H4 (cell line): ENCODE measurements at regions not wholly inside any gene's neighbourhood (a gene's known extent, or its start where the extent isn't known, plus 50 kb on each side); places are given as distances from the start of the nearest gene placed in this dataset.
"Not testable (repeated sequence)": the region's sequence is repeated elsewhere in the genome, so short reads cannot be mapped to it uniquely, and the experiment has no call there.

Experiments
- DNase-seq: peaks from one replicate; pipeline ENCODE4 v3.0.0-alpha.2; 2015; ENCODE audit warnings: low spot score

DNA sequence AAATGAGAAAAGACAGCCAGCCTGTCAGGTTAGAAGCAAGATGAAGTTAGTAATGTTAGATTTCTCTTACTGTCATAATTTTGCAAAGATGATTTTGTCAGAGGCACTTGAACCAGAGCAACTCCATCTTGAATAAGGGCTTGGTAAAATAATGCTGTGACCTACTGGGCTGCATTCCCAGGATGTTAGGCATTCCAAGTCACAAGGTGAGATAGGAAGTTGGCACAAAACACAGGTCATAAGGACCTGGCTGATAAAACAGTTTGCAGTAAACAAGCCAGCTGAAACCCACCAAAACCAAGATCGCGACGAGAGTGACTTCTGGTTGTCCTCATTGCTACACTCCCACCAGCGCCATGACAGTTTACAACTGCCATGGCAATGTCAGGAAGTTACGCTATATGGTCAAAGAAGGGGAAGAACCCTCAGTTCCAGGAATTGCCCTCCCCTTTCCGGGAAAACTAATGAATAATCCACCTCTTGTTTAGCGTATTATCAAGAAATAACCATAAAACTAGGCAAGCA lies 1313.5 kb upstream of the TMEM132C start:
- no peak for DNase-seq

DNA sequence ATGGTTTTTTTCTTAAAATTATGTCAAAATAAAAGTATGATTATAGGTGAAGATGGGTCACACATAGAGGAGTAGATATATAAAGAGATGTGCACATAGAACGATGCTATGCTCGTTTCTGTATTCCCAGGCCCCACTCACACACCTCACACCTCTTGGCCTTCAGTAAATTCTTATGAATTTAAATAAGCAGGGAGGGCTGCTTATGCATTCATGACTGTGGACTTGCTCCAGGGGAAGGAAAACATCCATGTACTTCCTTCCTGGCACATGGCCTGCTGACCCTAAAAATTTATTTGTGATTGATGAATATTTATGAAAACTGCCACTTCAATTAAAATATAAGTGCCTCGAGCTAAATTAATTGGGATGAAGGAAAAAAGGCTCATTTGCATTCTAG lies 1306.7 kb upstream of the TMEM132C start:
- no peak for DNase-seq

DNA sequence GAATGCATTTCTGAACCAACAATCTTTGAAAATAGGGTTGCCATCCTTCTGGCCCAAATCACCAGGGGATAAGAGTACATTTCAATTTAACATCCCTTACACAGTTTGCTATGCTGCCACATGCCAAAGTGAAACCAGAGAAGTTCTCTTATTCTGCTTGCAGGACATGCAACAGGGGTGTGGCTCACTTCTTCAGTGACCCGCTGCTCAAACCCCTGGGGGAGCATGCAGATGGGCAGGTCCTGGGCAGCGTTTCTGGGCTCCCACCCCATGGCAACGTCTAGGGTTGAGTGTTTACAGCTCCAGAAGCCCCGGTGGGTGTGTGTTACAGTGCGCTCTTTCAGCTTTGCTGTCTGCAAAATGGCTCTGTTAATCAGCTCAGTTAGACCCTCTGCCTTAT lies 1306.3 kb upstream of the TMEM132C start:
- DNase-seq: no peak

DNA sequence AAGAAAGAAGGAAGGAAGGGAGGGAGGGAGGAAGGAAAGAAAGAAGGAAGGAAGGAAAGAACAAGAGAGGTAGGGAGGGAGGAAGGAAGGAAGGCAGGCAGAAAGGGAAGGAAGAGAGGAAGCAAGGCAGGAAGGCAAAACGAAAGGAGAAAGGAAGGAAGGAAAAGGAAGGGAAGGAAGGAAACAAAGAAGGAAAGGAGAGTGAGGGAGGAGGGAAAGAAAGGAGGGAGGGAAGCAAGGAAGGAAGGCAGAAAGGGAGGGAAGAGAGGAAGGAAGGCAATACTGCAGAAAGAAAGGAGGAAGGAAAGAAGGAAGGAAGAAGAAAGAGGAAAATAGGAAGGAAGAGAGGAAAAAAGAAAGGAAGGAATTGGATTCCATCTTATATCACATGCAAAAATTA lies 1303.1 kb upstream of the TMEM132C start:
- DNase-seq: no peak

DNA sequence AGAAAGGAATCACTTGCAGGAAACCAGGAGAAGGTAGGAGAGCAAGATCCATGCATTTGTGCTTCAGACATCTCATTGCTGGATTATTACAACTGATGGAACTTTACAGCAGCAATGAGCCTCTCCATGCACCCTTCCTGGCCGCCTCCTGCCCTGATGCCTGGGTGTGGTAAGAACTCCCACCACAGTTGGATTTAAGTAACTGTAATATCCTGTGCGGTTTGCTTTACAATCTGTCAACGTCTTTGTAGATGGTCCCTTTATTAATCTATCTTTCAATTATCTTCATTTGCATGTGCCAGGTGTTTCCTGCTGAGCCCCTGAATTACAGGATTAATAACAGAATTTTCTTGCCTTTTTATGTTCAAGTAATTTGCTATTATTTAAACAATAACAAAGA lies 1300.5 kb upstream of the TMEM132C start:
- no peak for DNase-seq

DNA sequence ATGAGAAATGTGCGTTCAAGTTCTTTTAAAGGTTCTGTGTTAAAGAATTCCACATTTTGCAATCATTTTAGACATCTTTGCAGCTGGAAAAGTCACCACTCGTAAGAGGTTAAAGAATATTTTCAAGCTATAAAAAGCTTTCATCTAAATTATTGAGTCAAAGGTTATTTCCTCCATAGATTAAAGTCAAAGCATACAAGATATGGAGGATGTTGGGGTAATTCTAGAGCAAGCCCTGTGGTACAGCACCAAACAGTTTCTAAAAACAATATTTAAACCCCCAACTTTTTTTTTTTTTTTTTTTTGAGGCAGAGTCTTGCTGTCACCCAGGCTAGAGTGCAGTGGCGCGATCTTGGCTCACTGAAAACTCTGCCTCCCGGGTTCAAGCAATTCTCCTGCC lies 1299.8 kb upstream of the TMEM132C start:
- no peak for DNase-seq

DNA sequence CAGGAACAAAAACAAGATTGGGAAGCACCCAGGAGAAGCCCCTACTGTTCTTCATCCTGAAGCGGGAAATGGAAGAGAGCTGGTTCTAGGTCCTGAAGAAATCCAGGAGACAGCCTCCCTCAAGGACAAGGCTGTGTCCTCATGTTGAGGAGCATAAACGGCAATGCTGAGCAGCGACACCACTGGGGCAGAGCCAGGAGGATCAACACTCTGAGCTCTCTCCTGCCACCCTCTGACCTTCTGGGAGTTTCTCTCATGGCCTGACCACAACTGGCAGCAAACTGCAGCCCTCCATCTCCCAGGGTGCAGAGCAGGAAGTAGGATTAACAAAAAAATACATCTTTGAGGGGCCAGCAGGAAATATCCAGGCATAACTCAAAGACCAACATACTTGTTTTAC lies 1292.2 kb upstream of the TMEM132C start:
- peak; percentile 28 for DNase-seq

DNA sequence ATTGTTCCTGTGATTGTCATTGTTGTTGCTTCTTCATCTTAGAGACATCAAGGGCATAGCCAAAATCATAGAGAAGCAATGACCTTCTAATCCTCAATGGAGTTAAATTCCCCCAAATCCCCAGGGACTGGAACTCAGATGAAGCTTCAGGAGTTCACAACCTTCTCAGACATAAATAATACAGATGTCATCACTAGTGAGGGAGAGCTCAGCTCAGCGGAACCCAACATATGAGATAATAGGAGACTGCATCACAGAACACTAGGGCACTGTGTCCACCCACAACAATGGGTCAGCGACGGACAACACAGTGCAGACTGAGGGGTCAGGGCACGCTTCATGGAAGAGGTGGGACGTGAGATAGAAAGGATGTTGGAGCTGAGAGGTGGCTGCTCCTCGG lies 1290.4 kb upstream of the TMEM132C start:
- DNase-seq: no peak

DNA sequence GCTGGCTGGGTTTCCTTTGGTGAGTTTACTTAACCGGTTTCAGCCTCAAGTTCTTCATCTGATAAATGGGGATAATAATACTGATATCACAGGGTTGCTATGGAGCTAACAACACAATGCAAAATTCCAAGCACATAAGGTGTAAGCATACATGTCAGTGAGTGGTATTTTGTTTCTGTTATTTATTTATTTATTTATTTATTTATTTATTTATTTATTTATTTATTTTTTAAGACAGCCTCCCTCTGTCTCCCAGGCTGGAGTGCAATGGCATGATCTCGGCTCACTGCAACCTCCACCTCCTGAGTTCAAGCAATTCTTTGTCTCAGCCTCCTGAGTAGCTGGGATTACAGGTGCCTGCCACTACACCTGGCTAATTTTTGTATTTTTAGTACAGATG lies 1287.4 kb upstream of the TMEM132C start:
- DNase-seq: not testable (repeated sequence)

DNA sequence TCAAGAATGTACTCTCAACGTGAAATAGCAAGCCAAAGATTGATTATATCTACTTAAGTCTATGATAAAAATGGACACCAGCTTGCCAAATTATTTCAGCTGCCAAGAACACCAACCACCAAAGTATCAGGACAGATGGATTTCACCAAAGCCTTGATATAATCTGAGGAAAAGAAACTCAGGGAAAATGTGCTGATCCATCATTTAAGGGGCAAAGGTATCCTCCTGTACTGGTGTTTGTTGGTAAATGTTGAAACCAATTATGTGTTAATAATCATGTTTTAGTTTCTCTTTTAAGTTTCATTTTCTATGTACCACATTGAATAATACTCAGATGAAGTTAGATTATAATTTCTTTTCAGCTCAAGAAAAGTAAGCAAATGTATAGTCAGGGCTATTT lies 1284.3 kb upstream of the TMEM132C start:
- DNase-seq: no peak

DNA sequence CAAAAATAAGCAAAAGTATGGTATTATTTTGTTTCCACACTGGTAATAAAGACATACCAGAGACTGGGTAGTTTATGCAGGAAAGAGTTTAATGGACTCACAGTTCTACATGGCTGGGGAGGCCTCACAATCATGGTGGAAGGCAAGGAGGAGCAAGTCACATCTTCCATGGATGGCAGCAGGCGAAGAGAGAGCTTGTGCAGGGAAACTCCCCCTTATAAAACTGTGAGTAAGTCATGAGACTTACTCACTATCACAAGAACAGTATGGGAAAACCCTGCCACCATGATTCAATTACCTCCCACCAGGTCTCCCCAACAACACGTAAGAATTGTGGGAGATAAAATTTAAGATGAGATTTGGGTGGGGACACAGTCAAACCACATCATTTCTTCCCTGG lies 1283.2 kb upstream of the TMEM132C start:
- not testable (repeated sequence) for DNase-seq

DNA sequence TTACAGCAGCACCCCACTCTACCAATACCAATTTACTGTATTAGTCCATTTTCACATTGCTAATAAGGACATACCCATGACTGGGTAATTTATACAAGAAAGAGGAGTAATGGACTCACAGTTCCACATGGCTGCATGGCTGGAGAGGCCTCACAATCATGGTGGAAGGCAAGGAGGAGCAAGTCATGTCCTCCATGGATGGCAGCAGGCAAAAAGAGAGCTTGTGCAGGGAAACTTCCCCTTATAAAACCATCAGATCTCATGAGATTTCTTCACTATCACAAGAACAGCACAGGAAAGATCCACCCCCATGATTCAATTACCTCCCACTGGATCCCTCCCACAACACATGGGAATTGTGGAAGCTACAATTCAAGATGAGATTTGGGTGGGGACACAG lies 1281.3 kb upstream of the TMEM132C start:
- not testable (repeated sequence) for DNase-seq

DNA sequence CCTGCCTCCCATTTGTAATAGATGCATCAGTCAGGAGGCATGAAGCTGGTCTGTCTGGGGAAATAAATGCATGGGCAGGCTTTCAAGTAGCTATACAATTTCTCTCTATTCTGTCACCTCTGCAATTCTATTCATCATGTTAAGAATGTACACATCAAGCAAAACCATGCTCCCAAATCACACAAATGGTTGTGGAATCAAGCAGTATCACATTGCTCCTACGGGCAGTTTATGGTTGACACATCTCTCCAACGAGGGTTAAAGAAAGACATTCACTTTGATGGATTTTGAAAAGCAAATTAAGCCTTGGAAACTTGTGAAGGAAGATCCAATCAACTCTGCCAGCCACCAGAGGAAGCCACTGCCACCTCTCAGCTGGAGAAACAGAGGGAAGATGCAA lies 1277.4 kb upstream of the TMEM132C start:
- no peak for DNase-seq

DNA sequence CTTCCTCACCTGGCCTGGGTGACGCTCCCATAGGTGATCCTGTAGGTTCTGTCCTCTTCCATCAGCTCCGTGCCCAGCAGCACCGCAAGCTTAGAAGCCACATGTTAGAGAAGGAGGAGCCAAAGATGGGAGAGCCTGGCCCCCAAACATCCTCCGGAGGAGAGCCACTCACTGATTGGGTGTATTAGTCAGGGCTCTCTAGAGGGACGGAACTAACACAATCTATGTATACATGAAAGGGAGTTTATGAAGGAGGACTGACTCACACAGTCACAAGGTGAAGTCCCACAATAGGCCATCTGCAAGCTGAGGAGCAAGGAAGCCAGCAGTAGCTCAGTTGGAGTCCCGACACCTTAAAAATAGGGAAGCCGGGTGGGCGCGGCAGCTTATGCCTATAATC lies 1273.1 kb upstream of the TMEM132C start:
- peak; percentile 36 for DNase-seq

DNA sequence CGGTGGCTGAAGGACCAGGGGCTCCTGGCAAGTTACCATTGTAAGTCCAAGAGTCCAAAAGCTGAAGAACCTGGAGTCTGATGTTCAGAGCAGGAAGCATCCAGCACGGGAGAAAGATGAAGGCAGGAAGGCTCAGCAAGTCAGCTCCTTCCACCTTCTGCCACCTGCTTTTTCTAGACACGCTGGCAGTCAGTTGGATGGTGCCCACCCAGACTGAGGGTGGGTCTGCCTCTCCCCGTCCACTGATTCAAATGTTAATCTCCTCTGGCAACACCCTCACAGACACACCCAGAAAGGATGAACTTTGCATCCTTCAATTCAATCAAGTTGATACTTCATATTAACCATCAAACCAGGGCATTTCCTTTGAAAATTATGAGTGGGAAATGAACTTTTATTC lies 1272.4 kb upstream of the TMEM132C start:
- no peak for DNase-seq

DNA sequence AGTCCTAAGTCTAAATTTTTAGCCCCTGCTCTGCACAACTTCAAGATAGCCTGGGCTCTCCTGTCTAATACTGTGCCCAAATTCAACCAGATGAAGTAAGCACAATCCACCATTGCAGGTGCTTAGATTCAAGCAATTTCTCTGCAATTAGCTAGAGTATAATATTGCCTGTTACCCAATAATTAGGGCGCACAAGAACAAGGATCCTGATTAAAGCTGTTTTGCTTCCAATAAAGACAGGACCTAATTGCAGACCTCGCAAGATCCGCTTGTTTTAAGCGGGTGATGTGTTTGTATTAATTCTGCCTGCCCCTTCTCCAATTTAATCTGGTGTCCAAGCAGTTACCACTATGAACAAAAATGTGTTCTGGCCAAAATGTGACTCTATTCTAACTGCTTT lies 1268.9 kb upstream of the TMEM132C start:
- no peak for DNase-seq

DNA sequence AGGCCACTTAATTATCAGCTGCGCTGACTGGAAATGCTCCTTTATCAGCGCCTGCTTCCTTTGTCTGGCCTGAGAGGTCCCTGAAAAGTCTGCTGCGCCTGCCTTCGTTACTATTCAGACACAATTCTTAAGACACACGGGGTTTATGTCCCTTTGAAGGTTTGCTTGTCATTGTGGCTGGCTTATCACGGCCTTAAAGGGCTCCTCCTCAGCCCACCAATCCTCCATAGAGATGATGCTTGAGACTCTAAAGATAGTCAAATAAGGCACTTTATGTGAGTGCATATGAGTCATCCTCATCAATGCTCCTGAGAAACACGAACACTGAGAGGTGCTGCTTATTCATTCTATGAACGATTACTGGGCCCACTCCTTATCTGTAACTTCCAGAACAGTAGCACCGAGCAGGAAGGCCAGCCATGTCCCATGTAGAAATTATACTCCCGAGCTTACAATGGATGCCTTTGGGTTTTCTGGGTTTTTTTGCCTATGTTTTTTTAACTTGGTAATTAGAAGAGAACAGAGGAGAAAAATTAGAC lies 1268.2 kb upstream of the TMEM132C start:
- DNase-seq: no peak

DNA sequence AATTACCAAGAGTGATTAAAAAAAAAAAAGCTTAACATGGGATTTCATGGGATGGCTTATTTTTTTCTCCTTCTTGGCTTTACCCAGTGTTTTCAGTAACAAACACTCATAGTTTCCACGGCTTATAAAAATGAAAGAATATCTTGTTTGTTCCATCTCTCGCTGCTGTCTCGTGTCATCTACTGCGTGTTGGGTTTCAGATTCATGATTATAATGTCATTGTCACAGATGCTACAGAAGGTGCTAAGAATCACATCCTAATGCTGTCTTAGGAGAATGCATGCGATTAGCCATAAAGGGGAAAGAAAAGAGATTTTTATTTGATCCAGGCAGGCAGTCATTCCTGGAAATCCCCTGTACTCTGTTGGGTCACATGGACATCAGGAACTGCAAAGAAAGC lies 1267.6 kb upstream of the TMEM132C start:
- no peak for DNase-seq

DNA sequence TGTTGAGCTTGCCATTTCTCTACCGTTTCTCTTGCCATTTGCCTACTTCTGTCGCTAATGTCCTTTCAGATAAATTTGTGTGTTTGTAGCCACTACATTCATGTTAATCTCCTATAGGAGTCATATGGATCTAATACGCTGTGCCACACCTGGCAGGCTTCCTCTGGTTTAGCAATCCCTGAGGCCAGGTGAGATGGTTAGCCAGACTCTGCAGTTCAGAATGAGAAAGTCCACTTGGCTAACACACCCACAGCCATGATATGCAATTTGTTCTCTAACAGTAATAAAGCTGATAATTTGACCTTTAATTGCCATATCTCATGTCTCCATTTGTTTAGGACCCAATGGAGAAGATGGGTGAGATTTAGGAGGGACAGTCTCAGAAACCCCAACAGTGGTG lies 1261.6 kb upstream of the TMEM132C start:
- DNase-seq: no peak

DNA sequence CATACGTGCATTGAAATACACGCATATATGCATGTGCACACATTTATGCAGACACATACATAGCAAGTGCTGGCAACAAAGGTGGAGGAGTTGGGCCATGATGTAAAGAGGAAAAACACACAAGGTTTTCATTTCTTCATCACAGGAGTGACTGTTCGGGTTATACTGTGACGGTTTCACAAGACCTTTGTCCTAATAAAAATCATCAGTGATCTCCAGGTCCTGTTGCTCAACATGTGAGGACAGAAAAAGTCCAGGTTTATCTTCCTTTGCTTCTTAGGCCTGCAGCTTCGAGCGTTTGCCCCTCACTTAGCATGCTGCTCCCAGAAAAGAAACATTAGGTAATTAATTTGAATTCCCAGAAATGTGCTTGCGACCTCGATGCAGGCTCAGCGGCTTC lies 1260.0 kb upstream of the TMEM132C start:
- DNase-seq: no peak

DNA sequence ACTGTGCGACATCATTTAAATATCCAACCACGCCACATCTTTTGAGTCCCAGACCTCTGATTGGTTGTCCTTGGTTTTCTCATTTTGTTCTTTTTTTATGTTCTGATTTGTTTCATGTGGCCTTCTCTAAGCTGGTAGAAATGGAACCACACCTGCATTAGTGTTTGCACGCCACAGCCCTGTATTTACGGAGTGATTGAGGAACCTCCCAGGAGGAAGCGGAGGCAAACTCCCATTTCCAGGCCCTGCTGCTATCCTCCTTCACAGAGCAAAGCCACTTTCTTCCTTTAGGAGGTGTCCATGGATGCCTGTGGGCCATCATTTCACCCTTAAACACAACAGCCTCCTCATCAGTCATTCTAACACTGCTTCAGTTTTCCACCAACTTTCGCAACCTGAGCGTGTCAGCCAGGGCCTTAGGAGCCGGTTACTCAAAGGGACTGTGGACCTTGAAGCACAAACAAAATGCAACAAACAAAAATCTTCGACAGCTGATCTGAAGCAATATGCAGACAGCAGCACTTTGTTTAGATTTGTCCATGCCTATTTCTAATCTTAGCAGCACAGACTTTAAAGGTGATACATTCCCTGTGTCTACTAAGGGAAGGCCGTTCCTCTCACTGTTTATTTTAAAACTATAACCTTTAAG lies 1258.1 kb upstream of the TMEM132C start:
- no peak for DNase-seq

DNA sequence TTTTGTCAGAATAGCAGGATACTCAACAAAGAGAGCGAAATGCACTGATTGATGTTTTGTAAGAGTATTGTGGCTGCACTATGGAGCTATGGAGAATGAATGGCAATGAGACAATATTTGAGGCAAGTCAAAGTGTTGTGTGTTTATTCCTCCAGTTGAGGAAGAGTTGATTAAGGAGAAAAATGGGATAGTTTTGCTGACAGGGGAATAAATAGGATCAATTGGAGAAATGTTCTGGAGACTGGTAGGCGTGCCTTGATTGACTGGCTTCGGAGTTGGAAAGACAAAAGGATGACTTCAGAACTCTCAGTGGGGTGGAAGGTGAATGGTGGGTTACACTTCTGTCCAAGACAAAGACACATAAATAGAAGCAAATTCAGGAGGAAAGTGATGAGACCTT lies 1254.9 kb upstream of the TMEM132C start:
- no peak for DNase-seq

DNA sequence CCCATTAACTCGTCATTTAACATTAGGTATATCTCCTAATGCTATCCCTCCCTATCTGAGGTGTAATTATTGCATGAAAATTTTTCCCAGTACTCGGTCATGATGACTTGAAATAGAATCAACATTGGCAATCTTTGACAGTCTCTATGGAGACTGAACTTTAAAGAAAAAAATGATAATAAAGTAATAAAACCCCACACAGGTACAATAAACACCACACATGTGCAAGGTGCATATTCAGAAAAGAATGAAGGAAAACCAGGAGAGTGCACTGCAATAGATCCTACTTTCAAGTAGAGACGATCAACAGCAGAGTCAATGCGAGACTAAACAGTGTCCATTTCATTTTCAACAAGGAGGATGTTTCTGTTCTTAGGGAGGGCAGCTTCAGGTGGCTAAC lies 1253.8 kb upstream of the TMEM132C start:
- no peak for DNase-seq

DNA sequence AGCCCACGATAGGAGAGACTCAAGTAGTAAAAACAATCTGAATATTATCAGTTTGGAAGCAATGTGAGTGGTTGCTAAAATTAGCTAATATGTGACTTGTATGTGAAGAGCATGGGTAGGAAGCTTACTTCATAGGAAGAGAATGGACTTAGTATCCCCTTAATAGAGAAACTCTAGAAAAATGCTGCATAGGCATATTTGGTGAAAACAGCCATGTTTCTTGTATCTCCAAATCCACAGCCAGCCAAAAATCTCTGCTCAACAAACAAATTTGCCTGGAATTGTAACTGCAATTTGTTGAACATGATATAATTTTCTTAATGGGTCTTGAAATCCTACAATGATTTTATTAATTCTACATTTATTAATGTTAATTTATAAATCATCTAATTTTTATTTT lies 1252.9 kb upstream of the TMEM132C start:
- DNase-seq: no peak
